Naive thymus-derived CD4-positive, alpha-beta T cell (primary cell): ENCODE measurements at regions not wholly inside any gene's neighbourhood (a gene's known extent, or its start where the extent isn't known, plus 50 kb on each side); places are given as distances from the start of the nearest gene placed in this dataset.

Source experiments
- ATAC-seq: fragments of 150-1000 bp; cut with Tn5 transposase; 2 replicates; pipeline ENCODE4 v1.10.0; 2021; ENCODE audit warnings: mild to moderate bottlenecking, moderate library complexity
- CTCF ChIA-PET: fragments of 350-600 bp; sonication (Branson Sonifier 250); formaldehyde crosslinking; loops from one replicate; lab custom pipeline; 2021; ENCODE audit warnings: antibody characterized with exemption; lab: Charles Lee
- POLR2A ChIA-PET: fragments of 350-600 bp; sonication (Branson Sonifier 250); formaldehyde crosslinking; loops from one replicate; lab custom pipeline; 2021; ENCODE audit warnings: antibody characterized with exemption, inconsistent platforms; lab: Charles Lee
- DNase-seq, 9 donors: peaks; one replicate each; pipeline versions ENCODE4 v3.0.0 to v3.0.0-alpha.2; 2020 to 2022; ENCODE audit warnings: mixed read lengths in 1 of 9
- H3K27ac ChIP-seq: one replicate; pipeline ENCODE4 v1.7.0; 2013; ENCODE audit warnings: mild to moderate bottlenecking, low read depth, low read length, moderate library complexity
- H3K27me3 ChIP-seq, 2 donors: one replicate each; pipeline ENCODE4 v1.7.0; 2013; ENCODE audit warnings: low read length in 2 of 2, mild to moderate bottlenecking in 2 of 2, moderate library complexity in 2 of 2; ENCODE audit not compliant: control insufficient read depth in 2 of 2, insufficient read depth in 2 of 2
- H3K36me3 ChIP-seq, 3 experiments: 1 replicate in 2 of 3; 2 replicates in 1 of 3; pipeline ENCODE4 v1.7.0; 2013; ENCODE audit warnings: low read length in 3 of 3, mild to moderate bottlenecking in 3 of 3, moderate library complexity in 1 of 3; ENCODE audit not compliant: insufficient read depth in 3 of 3, control insufficient read depth in 2 of 3
- H3K4me1 ChIP-seq, 2 donors: one replicate each; pipeline ENCODE4 v1.7.0; 2013; ENCODE audit warnings: low read length in 2 of 2, mild to moderate bottlenecking in 2 of 2, moderate library complexity in 1 of 2; ENCODE audit not compliant: control insufficient read depth in 2 of 2, insufficient read depth in 2 of 2
- H3K4me3 ChIP-seq: 2 replicates; pipeline ENCODE4 v1.7.0; 2013; ENCODE audit warnings: mild to moderate bottlenecking, low read length
- H3K9me3 ChIP-seq, 3 experiments: 1 replicate in 2 of 3; 2 replicates in 1 of 3; pipeline ENCODE4 v1.7.0; 2013; ENCODE audit warnings: low read length in 3 of 3; ENCODE audit not compliant: control insufficient read depth in 2 of 3
- H3K27ac Mint-ChIP-seq, 9 donors: one replicate each; pipeline ENCODE4 v1.8.0; 2020 to 2022; ENCODE audit warnings: mixed read lengths in 9 of 9, mild to moderate bottlenecking in 8 of 9, moderate library complexity in 5 of 9, inconsistent platforms in 2 of 9
- H3K27me3 Mint-ChIP-seq, 5 donors: one replicate each; pipeline ENCODE4 v1.8.0; 2021 to 2022; ENCODE audit warnings: mixed read lengths in 5 of 5, mild to moderate bottlenecking in 1 of 5
- H3K36me3 Mint-ChIP-seq, 5 donors: one replicate each; pipeline ENCODE4 v1.8.0; 2020 to 2022; ENCODE audit warnings: mixed read lengths in 5 of 5, mild to moderate bottlenecking in 3 of 5, inconsistent platforms in 1 of 5
- H3K4me1 Mint-ChIP-seq, 7 donors: one replicate each; pipeline ENCODE4 v1.8.0; 2020 to 2022; ENCODE audit warnings: mixed read lengths in 7 of 7, mild to moderate bottlenecking in 3 of 7, inconsistent platforms in 1 of 7
- H3K4me3 Mint-ChIP-seq, 10 donors: one replicate each; pipeline ENCODE4 v1.8.0; 2020 to 2022; ENCODE audit warnings: mild to moderate bottlenecking in 10 of 10, mixed read lengths in 10 of 10, moderate library complexity in 6 of 10, inconsistent platforms in 2 of 10
- H3K9me3 Mint-ChIP-seq, 11 donors: one replicate each; pipeline ENCODE4 v1.8.0; 2020 to 2022; ENCODE audit warnings: mixed read lengths in 11 of 11, mild to moderate bottlenecking in 4 of 11, inconsistent platforms in 1 of 11, moderate library complexity in 1 of 11
- intact Hi-C, 2 donors: fragments of 100-400 bp; cut with micrococcal nuclease; formaldehyde crosslinking; loops; one replicate each; pipeline ENCODE4 v1.15.1; 2023

DNA sequence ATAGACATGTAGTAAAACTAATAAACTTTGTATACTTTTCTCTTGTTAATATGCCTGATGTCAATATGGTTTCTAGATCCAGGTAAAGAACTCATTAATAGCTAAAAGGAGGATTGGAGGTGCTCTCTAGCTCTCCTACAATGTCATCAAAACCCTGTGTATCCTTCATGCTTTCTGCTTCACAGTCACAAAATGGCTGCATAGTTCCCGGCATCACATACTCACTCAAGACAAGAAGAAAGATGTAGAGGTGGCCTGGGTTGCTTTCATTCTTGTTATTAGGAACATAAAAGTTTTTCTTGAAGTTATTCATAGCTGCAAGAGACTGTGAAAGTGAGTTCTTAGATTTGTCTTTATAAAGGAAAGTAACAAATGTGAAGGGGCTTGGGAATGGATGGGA is 149.7 kb upstream of the EEPD1 start:
- Histone ChIP-seq H3K36me3 (no peaks in the 10 kb centered on the region), H3K4me3 (no peak overlapping the region), H3K27me3 (no peaks in the 10 kb centered on the region), H3K27ac (no peak overlapping the region), H3K4me1 (no peaks in the 10 kb centered on the region), H3K9me3 (no peaks in the 10 kb centered on the region)
- DNase-seq = no peak
- H3K4me1 Mint-ChIP-seq = peaks cover 0 to 6% (median 6%) of the 10 kb centered on the region in 7 donors
- ChIA-PET POLR2A (no interaction called here), CTCF (no interaction called here)
- H3K27me3 Mint-ChIP-seq = peaks cover 0 to 10% (median 0%) of the 10 kb centered on the region in 5 donors
- intact Hi-C loops = loop anchor here in 1 of 2 donors (10.0 kb wide), 1 partner anchor 101 kb away; no protein-coding TSS in a partner anchor
- H3K4me3 Mint-ChIP-seq = no peak overlapping the region
- no peaks in the 10 kb centered on the region for H3K9me3 Mint-ChIP-seq
- H3K27ac Mint-ChIP-seq = no peak overlapping the region
- no peak for ATAC-seq
- no peaks in the 10 kb centered on the region for H3K36me3 Mint-ChIP-seq

- Histone ChIP-seq H3K9me3 (no peaks in the 10 kb centered on the region), H3K27me3 (no peaks in the 10 kb centered on the region), H3K36me3 (no peaks in the 10 kb centered on the region), H3K4me3 (no peak overlapping the region), H3K27ac (no peak overlapping the region), H3K4me1 (no peaks in the 10 kb centered on the region)
- no peaks in the 10 kb centered on the region for H3K9me3 Mint-ChIP-seq
- POLR2A ChIA-PET = no interaction called here
- DNase-seq = peak in 1 of 9 donors; percentile 10
- H3K4me1 Mint-ChIP-seq = peaks cover 0 to 6% (median 6%) of the 10 kb centered on the region in 7 donors
- ATAC-seq = no peak
- H3K27ac Mint-ChIP-seq = no peak overlapping the region
- H3K4me3 Mint-ChIP-seq = no peak overlapping the region
- CTCF ChIA-PET = interaction anchor here (0.6 to 0.7 kb wide), 3 partner anchors 131 to 285 kb away, joined by 3 to 4 read pairs (median 3); no protein-coding TSS in a partner anchor
- peaks cover 0 to 6% (median 0%) of the 10 kb centered on the region in 5 donors for H3K27me3 Mint-ChIP-seq
- intact Hi-C loops = loop anchor here in 1 of 2 donors (10.0 kb wide), 1 partner anchor 100 kb away; no protein-coding TSS in a partner anchor
- no peaks in the 10 kb centered on the region for H3K36me3 Mint-ChIP-seq
Observed at GRCh38 chr7:36005293-36005692, 147.8 kb upstream of the EEPD1 start.

GRCh38 chr7:36005876-36006275 is 147.2 kb upstream of the EEPD1 start:
- no peak overlapping the region for H3K4me3 Mint-ChIP-seq
- H3K36me3 Mint-ChIP-seq = no peaks in the 10 kb centered on the region
- no peak overlapping the region for H3K4me3 ChIP-seq
- ATAC-seq (no peak), DNase-seq (no peak)
- CTCF ChIA-PET = no interaction called here
- no peaks in the 10 kb centered on the region for H3K9me3 ChIP-seq
- intact Hi-C loops = loop anchor here in 1 of 2 donors (10.0 kb wide), 1 partner anchor 99 kb away; no protein-coding TSS in a partner anchor
- H3K36me3 ChIP-seq = no peaks in the 10 kb centered on the region
- H3K4me1 Mint-ChIP-seq = peaks cover 0 to 6% (median 6%) of the 10 kb centered on the region in 7 donors
- H3K27ac Mint-ChIP-seq = no peak overlapping the region
- H3K27me3 ChIP-seq = no peaks in the 10 kb centered on the region
- no peak overlapping the region for H3K27ac ChIP-seq
- no peaks in the 10 kb centered on the region for H3K4me1 ChIP-seq
- H3K27me3 Mint-ChIP-seq = peaks cover 0 to 6% (median 0%) of the 10 kb centered on the region in 5 donors
- POLR2A ChIA-PET = no interaction called here
- no peaks in the 10 kb centered on the region for H3K9me3 Mint-ChIP-seq

- Histone ChIP-seq H3K9me3 (no peaks in the 10 kb centered on the region), H3K4me1 (no peaks in the 10 kb centered on the region), H3K27ac (no peak overlapping the region), H3K27me3 (no peaks in the 10 kb centered on the region), H3K36me3 (no peaks in the 10 kb centered on the region), H3K4me3 (no peak overlapping the region)
- Mint-ChIP-seq H3K4me1 (peaks cover 0 to 6% (median 6%) of the 10 kb centered on the region in 7 donors), H3K4me3 (no peak overlapping the region), H3K9me3 (no peaks in the 10 kb centered on the region), H3K27ac (no peak overlapping the region), H3K36me3 (no peaks in the 10 kb centered on the region), H3K27me3 (peaks cover 0 to 6% (median 0%) of the 10 kb centered on the region in 5 donors)
- POLR2A ChIA-PET = no interaction called here
- no peak for DNase-seq
- intact Hi-C loops = loop anchor here in 1 of 2 donors (10.0 kb wide), 1 partner anchor 98 kb away; no protein-coding TSS in a partner anchor
- no peak for ATAC-seq
- CTCF ChIA-PET = no interaction called here
Observed at GRCh38 chr7:36006636-36007229, 146.3 kb upstream of the EEPD1 start.

DNA sequence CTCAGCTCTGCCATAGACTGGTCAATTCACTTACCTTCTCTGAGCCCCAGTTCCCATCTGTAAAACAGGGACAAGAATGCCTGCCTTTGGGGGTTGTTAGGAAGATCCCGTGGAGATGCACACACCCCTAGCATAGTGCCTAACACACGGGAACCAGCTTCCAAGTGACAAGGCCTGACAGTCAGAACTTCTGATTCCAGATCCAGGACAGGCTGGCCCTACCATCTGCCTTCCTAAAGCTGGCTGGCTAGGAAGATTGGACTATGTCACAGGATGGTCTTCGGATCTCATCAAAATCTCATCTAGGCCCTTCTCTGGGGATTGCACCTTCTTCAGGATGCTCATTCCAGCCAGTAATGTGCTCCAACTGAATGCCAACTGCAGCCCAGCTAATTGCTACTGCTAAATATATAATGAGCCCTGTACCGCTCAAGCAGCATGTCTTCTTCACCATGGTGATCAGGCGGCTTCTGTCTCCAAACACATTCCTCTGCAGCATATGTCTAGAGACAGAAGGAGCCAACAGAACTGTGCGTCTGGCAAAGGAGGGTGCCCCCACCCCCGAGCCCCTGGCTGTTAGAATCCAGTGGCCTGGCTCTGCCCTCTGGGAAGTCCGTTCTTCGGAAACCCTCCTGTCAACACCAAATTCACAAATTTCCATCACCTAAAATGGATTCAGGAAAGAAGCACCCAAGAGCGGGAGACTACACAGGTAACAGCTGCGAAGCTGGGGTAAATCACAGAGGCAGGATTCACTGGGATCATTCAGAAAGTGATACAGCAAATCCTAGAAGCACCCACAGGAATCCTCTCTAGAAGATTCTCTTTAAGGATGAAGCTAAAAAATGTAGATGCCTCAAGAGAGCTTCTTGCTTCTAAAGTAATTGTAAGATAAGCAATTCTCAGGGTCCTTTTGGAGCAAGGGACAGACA is 142.1 kb upstream of the EEPD1 start:
- Mint-ChIP-seq H3K4me3 (no peak overlapping the region), H3K4me1 (no peaks in the 10 kb centered on the region), H3K27ac (no peak overlapping the region), H3K36me3 (no peaks in the 10 kb centered on the region), H3K27me3 (peaks cover 0 to 3% (median 0%) of the 10 kb centered on the region in 5 donors), H3K9me3 (no peaks in the 10 kb centered on the region)
- POLR2A ChIA-PET = interaction anchor here (0.5 kb wide), 1 partner anchor 37 kb away, joined by 6 read pairs; no protein-coding TSS in a partner anchor
- ATAC-seq (no peak), DNase-seq (no peak)
- Histone ChIP-seq H3K4me3 (no peak overlapping the region), H3K27me3 (no peaks in the 10 kb centered on the region), H3K4me1 (no peaks in the 10 kb centered on the region), H3K36me3 (no peaks in the 10 kb centered on the region), H3K9me3 (no peaks in the 10 kb centered on the region), H3K27ac (no peak overlapping the region)
- intact Hi-C loops = no loop called here
- CTCF ChIA-PET = no interaction called here

DNA sequence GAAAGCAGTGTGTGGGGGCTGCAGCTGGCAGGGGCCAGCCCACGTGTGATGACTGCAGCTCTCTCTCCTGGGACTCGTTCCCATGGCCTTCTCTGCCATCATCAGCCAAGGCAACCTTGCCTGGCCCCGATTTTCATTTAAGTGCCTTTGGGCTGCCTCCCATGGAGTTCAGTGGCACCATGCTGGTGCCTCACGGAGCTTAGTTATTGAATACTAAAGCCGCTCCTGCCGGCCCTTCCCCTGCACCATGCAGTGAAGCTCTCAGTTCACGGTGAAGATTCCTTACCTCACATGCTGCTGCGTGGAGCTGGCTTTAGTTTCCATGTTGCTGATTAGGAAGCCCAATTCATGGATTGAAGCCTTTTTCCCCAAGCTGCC is 141.5 kb upstream of the EEPD1 start:
- H3K27me3 Mint-ChIP-seq = peaks cover 0 to 3% (median 0%) of the 10 kb centered on the region in 5 donors
- intact Hi-C loops = no loop called here
- POLR2A ChIA-PET = no interaction called here

More for the DNA sequence above, 141.5 kb upstream of the EEPD1 start:
- Mint-ChIP-seq H3K4me3 (no peak overlapping the region), H3K4me1 (no peaks in the 10 kb centered on the region), H3K9me3 (no peaks in the 10 kb centered on the region), H3K27ac (no peak overlapping the region), H3K36me3 (no peaks in the 10 kb centered on the region)
- Histone ChIP-seq H3K27me3 (no peaks in the 10 kb centered on the region), H3K27ac (no peak overlapping the region), H3K4me1 (no peaks in the 10 kb centered on the region), H3K9me3 (no peaks in the 10 kb centered on the region), H3K36me3 (no peaks in the 10 kb centered on the region), H3K4me3 (no peak overlapping the region)
- DNase-seq (no peak), ATAC-seq (no peak)
- CTCF ChIA-PET = no interaction called here
